Mesendoderm (in vitro differentiated cells): ENCODE measurements at regions not wholly inside any gene's neighbourhood (a gene's known extent, or its start where the extent isn't known, plus 50 kb on each side); places are given as distances from the start of the nearest gene placed in this dataset.
A peak's percentile ranks its signal among the peaks of the same experiment; 100 is the strongest.

ENCODE experiments used
- DNase-seq: peaks from one replicate; pipeline ENCODE4 v3.0.0; 2013
- H2AK5ac ChIP-seq: 2 replicates; pipeline ENCODE4 v1.6.1; 2013; ENCODE audit warnings: low read length, inconsistent platforms
- H2BK120ac ChIP-seq: 2 replicates; pipeline ENCODE4 v1.6.1; 2013; ENCODE audit warnings: low read depth, mild to moderate bottlenecking, low read length, moderate library complexity, mixed read lengths
- H2BK15ac ChIP-seq: replicated peaks from 2 replicates; pipeline ENCODE4 v1.6.1; 2013; ENCODE audit warnings: low read depth, mild to moderate bottlenecking, moderate library complexity
- H2BK5ac ChIP-seq: 2 replicates; pipeline ENCODE4 v1.6.1; 2013; ENCODE audit warnings: low read length, inconsistent platforms
- H3K18ac ChIP-seq: 2 replicates; pipeline ENCODE4 v1.6.1; 2013; ENCODE audit warnings: mild to moderate bottlenecking, low read length, mixed read lengths
- H3K23ac ChIP-seq: one replicate; pipeline ENCODE4 v1.6.1; 2013; ENCODE audit warnings: low read length
- H3K27ac ChIP-seq: 2 replicates; pipeline ENCODE4 v1.5.1; 2013; ENCODE audit warnings: low read depth, mild to moderate bottlenecking, inconsistent platforms, low read length, moderate library complexity
- H3K27me3 ChIP-seq: 2 replicates; pipeline ENCODE4 v1.6.1; 2013; ENCODE audit warnings: low read length, control low read depth, mild to moderate bottlenecking, inconsistent platforms; ENCODE audit not compliant: insufficient read depth, poor library complexity
- H3K36me3 ChIP-seq: 2 replicates; pipeline ENCODE4 v1.6.1; 2013; ENCODE audit warnings: low read length, inconsistent platforms; ENCODE audit not compliant: control insufficient read depth, insufficient read depth
- H3K4ac ChIP-seq: one replicate; pipeline ENCODE4 v1.6.1; 2013; ENCODE audit warnings: low read depth, mild to moderate bottlenecking, low read length, moderate library complexity
- H3K4me1 ChIP-seq: 2 replicates; pipeline ENCODE4 v1.6.1; 2013; ENCODE audit warnings: low read depth, low read length, inconsistent platforms; ENCODE audit not compliant: control insufficient read depth
- H3K4me2 ChIP-seq: 2 replicates; pipeline ENCODE4 v1.6.1; 2013; ENCODE audit warnings: low read length
- H3K4me3 ChIP-seq: 2 replicates; pipeline ENCODE4 v1.5.1; 2013; ENCODE audit warnings: mild to moderate bottlenecking, low read length
- H3K56ac ChIP-seq: one replicate; pipeline ENCODE4 v1.6.1; 2013; ENCODE audit warnings: low read length
- H3K79me1 ChIP-seq: 2 replicates; pipeline ENCODE4 v1.6.1; 2013; ENCODE audit warnings: low read length, inconsistent platforms
- H3K79me2 ChIP-seq: 2 replicates; pipeline ENCODE4 v1.6.1; 2013; ENCODE audit warnings: mild to moderate bottlenecking, low read length; ENCODE audit not compliant: control insufficient read depth, insufficient read depth
- H3K9ac ChIP-seq: 2 replicates; pipeline ENCODE4 v1.6.1; 2013; ENCODE audit warnings: low read length, inconsistent platforms
- H4K5ac ChIP-seq: one replicate; pipeline ENCODE4 v1.6.1; 2013; ENCODE audit warnings: low read length
- H4K8ac ChIP-seq: one replicate; pipeline ENCODE4 v1.6.1; 2013; ENCODE audit warnings: low read depth, mild to moderate bottlenecking, control low read depth, low read length, moderate library complexity
- WGBS: extraction: QIAGEN DNeasy Blood & Tissue Kit; methylation state at CpG from one replicate; pipeline ENCODE4 v1.1.7; 2013; ENCODE audit warnings: low lambda C conversion rate, missing lambda C conversion rate; ENCODE audit not compliant: insufficient coverage; ENCODE audit errors: extremely low coverage; 5-methylcytosine and 5-hydroxymethylcytosine counted together

DNA sequence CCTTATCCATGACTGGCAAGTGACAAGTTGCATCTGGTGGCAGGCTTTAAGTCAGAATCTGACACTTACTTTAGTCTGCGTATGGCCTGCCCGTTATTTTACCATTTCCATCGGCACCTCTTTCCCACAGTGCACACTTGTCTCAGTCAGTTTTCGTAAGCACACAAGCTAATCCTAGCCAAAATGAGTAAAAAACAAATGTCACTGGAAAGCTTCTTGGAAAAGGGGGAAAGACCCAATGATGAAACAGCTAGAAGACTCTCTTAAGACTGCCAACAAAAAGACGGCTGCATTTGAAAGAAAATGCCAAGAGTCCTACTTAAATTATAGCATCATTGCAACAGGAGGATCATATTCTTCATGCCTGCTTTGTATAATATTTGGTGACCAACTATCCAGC lies 457.9 kb upstream of the ISX start:
- DNase-seq, result no peak
- H2BK120ac ChIP-seq, result no peak overlapping the region
- no peak overlapping the region for H3K4me3 ChIP-seq
- no peaks in the 10 kb centered on the region for H3K79me2 ChIP-seq
- no peak overlapping the region for H3K4ac ChIP-seq
- no peak overlapping the region for H4K8ac ChIP-seq
- peaks cover 2% of the 10 kb centered on the region for H3K4me1 ChIP-seq
- H3K4me2 ChIP-seq, result no peak overlapping the region
- H2AK5ac ChIP-seq, result no peak overlapping the region
- no peaks in the 10 kb centered on the region for H3K79me1 ChIP-seq
- H3K36me3 ChIP-seq, result no peaks in the 10 kb centered on the region
- H3K27ac ChIP-seq, result no peak overlapping the region
- no peak overlapping the region for H2BK5ac ChIP-seq
- H3K56ac ChIP-seq, result no peak overlapping the region
- no peak overlapping the region for H3K9ac ChIP-seq
- no peak overlapping the region for H3K23ac ChIP-seq
- H3K27me3 ChIP-seq, result no peaks in the 10 kb centered on the region
- H3K18ac ChIP-seq, result no peak overlapping the region
- no peak overlapping the region for H4K5ac ChIP-seq
- WGBS, result no CpG with 5 or more reads among the region's 5 CpGs
- H2BK15ac ChIP-seq, result no peak overlapping the region

DNA sequence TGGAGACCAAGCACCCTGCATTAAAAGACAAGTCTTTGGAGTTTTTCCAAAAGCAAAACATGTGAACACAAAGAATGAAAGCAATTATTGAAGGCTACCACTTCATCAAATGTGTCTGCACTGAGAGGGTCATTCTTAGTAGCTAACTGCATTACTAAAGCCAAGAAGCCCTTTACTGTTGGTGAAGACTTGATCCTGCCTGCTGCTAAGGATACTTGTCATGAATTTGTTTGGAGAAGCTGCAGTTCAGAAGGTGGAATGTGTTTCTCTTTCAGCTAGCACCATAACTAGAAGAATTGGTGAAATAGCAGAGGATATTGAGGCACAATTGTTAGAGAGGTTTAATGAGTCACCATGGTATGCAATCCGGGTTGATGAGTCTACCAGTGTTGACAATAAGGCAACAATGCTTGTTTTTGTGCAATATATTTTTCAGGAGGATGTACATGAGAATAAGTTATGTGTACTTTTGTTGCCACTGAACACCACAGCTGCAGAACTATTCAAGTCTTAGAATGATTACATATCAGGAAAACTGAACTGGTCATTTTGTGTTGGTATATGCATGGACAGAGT lies 457.3 kb upstream of the ISX start:
- no CpG with 5 or more reads among the region's 1 CpG for WGBS

GRCh38 chr22:34609646-34610045 lies 456.3 kb upstream of the ISX start:
- Histone ChIP-seq H2BK5ac (no peak overlapping the region), H3K23ac (no peak overlapping the region), H3K79me2 (no peaks in the 10 kb centered on the region), H3K9ac (no peak overlapping the region), H3K18ac (no peak overlapping the region), H3K27me3 (no peaks in the 10 kb centered on the region), H3K27ac (no peak overlapping the region), H3K56ac (no peak overlapping the region), H3K4me2 (no peak overlapping the region), H3K4me3 (no peak overlapping the region), H2AK5ac (no peak overlapping the region), H3K36me3 (no peaks in the 10 kb centered on the region), H3K79me1 (no peaks in the 10 kb centered on the region), H4K5ac (no peak overlapping the region), H3K4me1 (peaks cover 3% of the 10 kb centered on the region), H3K4ac (peak overlapping the region; percentile 16), H2BK120ac (no peak overlapping the region), H2BK15ac (no peak overlapping the region), H4K8ac (no peak overlapping the region)
- no peak for DNase-seq
- WGBS, result no CpG with 5 or more reads among the region's 5 CpGs

More for the DNA sequence above, 457.3 kb upstream of the ISX start:
- no peak overlapping the region for H3K27ac ChIP-seq
- no peak overlapping the region for H2AK5ac ChIP-seq
- no peak overlapping the region for H3K4ac ChIP-seq
- no peak overlapping the region for H2BK15ac ChIP-seq
- no peak overlapping the region for H4K5ac ChIP-seq
- peaks cover 2% of the 10 kb centered on the region for H3K4me1 ChIP-seq
- H3K18ac ChIP-seq, result no peak overlapping the region
- no peak overlapping the region for H2BK120ac ChIP-seq
- DNase-seq, result no peak
- no peak overlapping the region for H3K4me3 ChIP-seq
- no peak overlapping the region for H4K8ac ChIP-seq
- H3K23ac ChIP-seq, result no peak overlapping the region
- no peaks in the 10 kb centered on the region for H3K27me3 ChIP-seq
- H2BK5ac ChIP-seq, result no peak overlapping the region
- no peaks in the 10 kb centered on the region for H3K36me3 ChIP-seq
- no peaks in the 10 kb centered on the region for H3K79me2 ChIP-seq
- no peak overlapping the region for H3K9ac ChIP-seq
- no peak overlapping the region for H3K4me2 ChIP-seq
- no peak overlapping the region for H3K56ac ChIP-seq
- no peaks in the 10 kb centered on the region for H3K79me1 ChIP-seq

- Histone ChIP-seq H2BK120ac (no peak overlapping the region), H3K18ac (no peak overlapping the region), H3K27ac (no peak overlapping the region), H4K5ac (no peak overlapping the region), H3K4me1 (no peaks in the 10 kb centered on the region), H3K9ac (no peak overlapping the region), H3K23ac (no peak overlapping the region), H3K79me2 (no peaks in the 10 kb centered on the region), H3K4me2 (no peak overlapping the region), H3K4me3 (no peak overlapping the region), H2AK5ac (no peak overlapping the region), H3K4ac (no peak overlapping the region), H3K27me3 (no peaks in the 10 kb centered on the region), H3K36me3 (no peaks in the 10 kb centered on the region), H2BK15ac (no peak overlapping the region), H3K79me1 (no peaks in the 10 kb centered on the region), H2BK5ac (no peak overlapping the region), H4K8ac (no peak overlapping the region), H3K56ac (no peak overlapping the region)
- no peak for DNase-seq
- WGBS, result no CpG with 5 or more reads among the region's 9 CpGs
Observed at GRCh38 chr22:34620161-34620560, 445.8 kb upstream of the ISX start.

DNA sequence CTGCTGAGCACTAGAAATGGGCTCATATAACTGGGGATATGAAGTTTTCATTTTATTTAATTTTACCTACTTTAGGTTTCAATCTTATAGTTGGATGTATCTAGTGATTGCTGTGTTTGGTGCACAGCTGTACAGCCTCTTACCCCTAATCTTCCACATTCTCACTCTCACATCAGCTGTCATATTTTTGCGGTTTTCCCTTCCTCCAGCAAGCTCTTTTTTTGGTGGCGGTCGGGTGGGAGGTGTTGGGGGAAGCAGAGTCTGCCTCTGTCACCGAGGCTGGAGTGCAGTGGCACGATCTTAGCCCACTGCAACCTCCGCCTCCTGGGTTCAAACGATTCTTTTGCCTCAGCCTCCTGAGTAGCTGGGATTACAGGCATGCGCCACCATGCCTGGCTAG lies 445.1 kb upstream of the ISX start:
- no peaks in the 10 kb centered on the region for H3K36me3 ChIP-seq
- H3K79me1 ChIP-seq, result no peaks in the 10 kb centered on the region
- H3K4me3 ChIP-seq, result no peak overlapping the region
- H3K27me3 ChIP-seq, result no peaks in the 10 kb centered on the region
- no peak overlapping the region for H3K23ac ChIP-seq
- H3K9ac ChIP-seq, result no peak overlapping the region
- no peak overlapping the region for H2BK5ac ChIP-seq
- no peak overlapping the region for H4K8ac ChIP-seq
- no peak overlapping the region for H2BK15ac ChIP-seq
- H2BK120ac ChIP-seq, result no peak overlapping the region
- H3K4ac ChIP-seq, result no peak overlapping the region
- H3K27ac ChIP-seq, result no peak overlapping the region
- no peak overlapping the region for H3K4me2 ChIP-seq
- H3K4me1 ChIP-seq, result no peaks in the 10 kb centered on the region
- H3K18ac ChIP-seq, result no peak overlapping the region
- no peaks in the 10 kb centered on the region for H3K79me2 ChIP-seq
- no CpG with 5 or more reads among the region's 8 CpGs for WGBS
- no peak for DNase-seq
- H2AK5ac ChIP-seq, result no peak overlapping the region
- no peak overlapping the region for H3K56ac ChIP-seq
- H4K5ac ChIP-seq, result no peak overlapping the region

- Histone ChIP-seq H3K79me1 (no peaks in the 10 kb centered on the region), H3K9ac (no peak overlapping the region), H2BK5ac (no peak overlapping the region), H4K8ac (no peak overlapping the region), H2BK120ac (no peak overlapping the region), H2BK15ac (no peak overlapping the region), H3K79me2 (no peaks in the 10 kb centered on the region), H3K4ac (no peak overlapping the region), H3K4me3 (no peak overlapping the region), H3K36me3 (no peaks in the 10 kb centered on the region), H3K4me2 (no peak overlapping the region), H4K5ac (no peak overlapping the region), H3K4me1 (no peaks in the 10 kb centered on the region), H3K27ac (no peak overlapping the region), H3K23ac (no peak overlapping the region), H3K18ac (no peak overlapping the region), H3K27me3 (no peaks in the 10 kb centered on the region), H3K56ac (no peak overlapping the region), H2AK5ac (no peak overlapping the region)
- DNase-seq, result no peak
- WGBS, result no CpG with 5 or more reads among the region's 4 CpGs
Observed at GRCh38 chr22:34622602-34623001, 443.4 kb upstream of the ISX start.
